Epithelial cell of prostate (primary cell): ENCODE measurements at regions not wholly inside any gene's neighbourhood (a gene's known extent, or its start where the extent isn't known, plus 50 kb on each side); places are given as distances from the start of the nearest gene placed in this dataset.

Experiments used
- DNase-seq: peaks from one replicate; pipeline ENCODE4 v3.0.0-alpha.2; 2011; ENCODE audit warnings: low read depth, low spot score
- H3K27ac ChIP-seq: fragments of 450-650 bp; 2 replicates; pipeline ENCODE4 v1.5.1; 2017; ENCODE audit warnings: mild to moderate bottlenecking

DNA sequence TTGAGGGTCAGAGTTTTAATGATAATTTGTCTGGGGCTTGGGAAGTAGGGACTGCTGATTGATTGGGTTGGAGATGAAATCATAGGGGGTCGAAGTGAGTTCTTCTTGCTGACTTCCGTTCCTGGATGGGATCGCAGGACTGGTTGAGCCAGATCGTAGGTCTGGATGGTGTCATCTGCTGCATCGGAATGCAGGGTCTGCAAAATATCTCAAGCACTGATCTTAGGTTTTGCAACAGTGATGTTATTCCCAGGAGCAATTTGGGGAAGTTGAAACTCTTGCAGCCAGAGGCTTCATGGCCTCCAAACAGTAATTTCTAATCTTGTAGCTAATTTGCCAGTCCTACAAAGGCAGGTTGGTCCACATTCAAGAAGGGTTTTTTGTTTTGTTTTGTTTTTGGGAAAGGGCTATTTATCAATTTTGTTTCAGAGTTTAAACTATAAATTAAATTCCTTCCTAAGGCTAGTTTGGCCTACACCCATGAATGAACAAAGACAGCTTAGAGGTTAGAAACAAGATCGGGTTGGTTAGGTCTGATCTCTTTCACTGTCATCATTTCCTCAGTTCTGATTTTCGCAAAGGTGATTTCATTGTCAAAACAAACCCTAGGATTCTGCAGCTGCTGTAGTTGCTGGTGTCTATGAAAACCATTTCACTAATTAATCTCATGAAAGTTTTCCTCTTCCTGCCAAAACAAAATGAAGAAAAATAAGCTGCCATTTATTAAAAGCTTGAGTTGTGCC, 388.0 kb downstream of the TMEM232 start:
- DNase-seq, result no peak
- H3K27ac ChIP-seq, result no peak overlapping the region

DNA sequence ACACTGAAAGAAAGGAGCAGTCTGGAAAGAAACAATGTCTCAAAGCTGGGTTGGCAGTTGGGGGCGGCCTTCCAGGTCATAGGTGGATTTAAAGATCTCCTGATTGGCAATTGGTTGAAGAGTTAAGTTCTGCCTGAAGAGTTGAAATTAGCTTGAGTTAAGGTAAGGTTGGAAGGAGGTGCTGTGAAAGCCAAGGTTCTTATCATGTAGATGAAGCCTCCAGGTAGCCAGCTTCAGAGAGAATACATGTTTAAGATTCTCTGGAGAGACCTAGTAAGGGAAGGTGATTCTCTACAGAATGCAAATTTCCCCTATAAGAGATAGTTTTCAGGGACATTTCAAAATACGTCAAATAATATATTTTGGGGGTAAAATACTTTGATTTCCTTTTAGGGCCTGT, 387.1 kb downstream of the TMEM232 start:
- DNase-seq, result no peak

DNA sequence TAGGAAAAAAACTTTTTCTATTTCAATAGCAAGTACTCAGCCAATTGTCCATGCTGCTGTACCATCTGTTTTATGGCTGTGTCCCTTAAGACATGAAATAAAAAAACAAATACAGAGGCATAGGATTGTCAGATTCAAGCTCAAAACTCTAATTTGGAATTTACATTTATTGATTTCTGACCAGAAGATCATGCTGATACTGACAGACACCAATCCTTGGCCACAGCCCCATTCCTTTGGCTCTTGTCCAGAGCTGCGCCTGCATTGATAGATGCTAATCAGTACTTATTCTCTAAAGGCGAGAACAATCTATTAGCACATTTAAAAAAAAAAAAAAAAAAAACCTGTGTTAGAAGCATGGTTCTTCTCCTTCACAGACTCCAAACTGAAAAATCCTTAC, 384.6 kb downstream of the TMEM232 start:
- no peak for DNase-seq
- no peak overlapping the region for H3K27ac ChIP-seq

More for the DNA sequence above, 387.1 kb downstream of the TMEM232 start:
- no peak overlapping the region for H3K27ac ChIP-seq

DNA sequence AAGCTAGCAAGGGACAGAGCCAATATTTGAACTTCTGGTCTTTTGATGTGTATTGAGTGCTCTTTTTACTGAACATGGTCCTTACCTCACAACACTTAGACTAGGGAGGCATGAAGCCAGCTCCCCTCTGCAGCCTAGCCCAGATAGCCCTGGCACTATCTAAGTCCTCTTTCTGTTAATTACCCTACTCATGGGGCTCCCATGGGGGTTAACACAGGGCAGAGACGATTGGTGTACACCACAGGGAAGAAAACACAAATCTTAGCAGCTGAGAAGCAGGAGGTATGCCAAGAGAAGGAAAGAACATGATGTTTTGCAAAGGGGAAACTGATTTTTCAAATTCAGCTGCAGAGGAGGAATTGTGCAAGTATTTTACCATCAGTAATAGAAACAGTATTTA, 383.8 kb downstream of the TMEM232 start:
- H3K27ac ChIP-seq, result no peak overlapping the region
- DNase-seq, result no peak

DNA sequence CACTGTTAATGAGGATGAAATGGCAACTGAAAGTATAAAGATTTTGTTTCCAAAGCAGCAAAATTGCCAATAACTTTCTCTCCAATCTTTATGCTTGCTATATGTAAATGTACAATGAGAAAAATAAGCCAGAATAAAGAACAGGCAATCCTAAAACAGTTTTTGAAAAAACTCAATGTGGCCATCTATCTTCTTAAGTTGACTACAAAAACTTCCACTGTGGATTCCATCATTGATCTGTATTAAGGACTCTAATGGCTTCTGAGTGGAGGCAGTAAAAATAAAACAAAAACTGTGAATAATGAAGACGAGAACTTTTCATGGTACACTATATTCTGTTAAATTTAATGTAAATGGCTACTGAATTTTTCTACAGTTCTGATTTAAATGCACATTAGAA, 382.9 kb downstream of the TMEM232 start:
- H3K27ac ChIP-seq, result no peak overlapping the region
- DNase-seq, result no peak

DNA sequence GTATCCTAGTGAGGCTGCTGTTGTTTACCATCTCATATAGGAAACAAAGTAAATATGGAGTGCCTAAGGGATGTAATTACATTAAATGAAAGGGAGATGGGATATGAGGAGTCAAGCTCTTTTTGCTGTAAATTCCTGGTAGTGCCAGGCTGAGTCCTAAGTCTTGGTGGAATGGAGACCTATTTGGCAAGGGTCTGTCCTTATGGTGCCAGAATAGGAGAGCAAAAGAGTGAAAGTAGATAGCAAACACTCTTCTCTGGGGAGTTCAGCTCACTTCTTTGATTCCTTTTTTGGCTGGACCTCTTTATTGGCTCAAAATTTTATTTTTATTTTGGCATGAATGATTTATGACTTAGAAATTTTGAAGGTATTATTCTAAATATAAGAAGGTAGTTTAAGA, 380.8 kb downstream of the TMEM232 start:
- no peak for DNase-seq

DNA sequence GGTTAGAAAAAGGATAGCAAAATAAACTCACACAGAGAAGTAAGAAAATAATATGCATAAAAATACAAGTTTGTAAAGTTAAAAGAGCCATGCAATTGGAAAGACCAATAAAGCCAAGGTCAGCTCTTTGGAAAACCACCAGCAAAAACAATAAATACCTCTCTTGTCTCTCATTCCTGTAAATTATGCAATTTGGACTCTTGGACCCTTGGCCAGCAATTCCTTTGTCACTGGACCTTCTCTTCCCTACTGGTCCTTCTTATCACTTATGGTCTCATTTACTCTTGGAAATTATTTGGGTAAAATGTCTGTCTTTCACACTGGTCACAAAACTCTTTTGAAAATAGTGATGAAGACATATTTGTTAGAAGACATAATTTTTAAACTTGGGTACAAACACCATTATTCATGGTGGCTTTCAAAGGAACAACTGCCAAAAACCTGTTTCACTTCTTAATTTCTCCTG, 379.5 kb downstream of the TMEM232 start:
- no peak overlapping the region for H3K27ac ChIP-seq
- no peak for DNase-seq

More for the DNA sequence above, 380.8 kb downstream of the TMEM232 start:
- H3K27ac ChIP-seq, result no peak overlapping the region

DNA sequence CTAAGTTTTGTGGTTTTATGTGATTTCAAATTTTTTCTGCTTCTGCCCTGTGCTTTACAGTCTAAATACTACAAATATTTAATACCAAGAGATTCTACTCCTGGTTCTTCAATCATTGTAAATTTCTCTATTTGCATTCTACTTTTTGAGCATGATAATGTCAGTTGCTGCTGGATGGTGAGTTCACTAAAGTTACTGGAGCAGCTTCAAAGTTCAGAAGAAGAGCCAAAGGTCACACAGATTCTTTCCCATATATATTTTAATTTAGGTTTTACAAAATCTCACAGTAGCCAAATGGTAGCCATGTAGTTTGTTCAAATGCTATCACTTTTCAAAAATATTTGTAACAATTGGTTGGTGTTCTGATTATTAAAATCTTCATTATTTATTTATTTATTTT, 378.7 kb downstream of the TMEM232 start:
- no peak overlapping the region for H3K27ac ChIP-seq
- no peak for DNase-seq

DNA sequence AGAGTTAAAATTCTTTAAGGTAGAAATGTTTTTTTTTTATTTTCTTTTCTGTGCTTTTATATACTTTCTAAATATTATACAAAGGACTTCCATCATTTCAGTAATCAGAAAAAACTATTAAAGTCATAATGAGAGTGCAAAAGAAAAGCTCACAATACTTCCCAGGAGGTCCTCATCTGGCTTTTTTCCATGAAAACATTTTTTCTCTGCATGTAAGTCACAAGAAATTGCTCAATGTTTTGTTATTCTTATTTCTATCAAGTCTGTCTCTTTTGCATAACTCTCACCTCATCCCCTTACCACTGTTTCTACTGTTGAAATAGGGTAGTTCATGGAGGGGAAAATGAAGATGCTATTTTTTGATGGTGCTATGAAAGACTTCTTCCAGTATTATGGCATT, 375.0 kb downstream of the TMEM232 start:
- DNase-seq, result no peak
- H3K27ac ChIP-seq, result no peak overlapping the region

DNA sequence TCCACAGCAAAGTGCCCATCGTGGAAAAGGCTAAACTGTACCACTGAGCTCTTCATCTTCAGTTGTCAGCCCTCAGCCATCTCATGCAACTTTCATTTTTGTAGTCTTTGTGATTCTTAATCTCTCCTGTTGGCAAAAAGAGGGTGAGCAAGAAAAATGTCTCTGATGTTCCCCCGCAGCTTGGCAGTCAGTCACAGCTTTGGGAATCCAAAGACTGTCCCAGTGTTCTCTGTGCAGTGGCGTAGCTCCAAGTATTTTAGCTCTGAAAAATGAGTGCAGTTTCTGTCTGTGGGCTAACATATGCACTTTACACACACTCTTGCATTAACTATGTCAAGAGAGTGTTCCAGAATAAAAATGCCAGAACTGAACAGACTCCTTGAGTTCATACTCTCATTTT, 372.2 kb downstream of the TMEM232 start:
- H3K27ac ChIP-seq, result no peak overlapping the region

DNA sequence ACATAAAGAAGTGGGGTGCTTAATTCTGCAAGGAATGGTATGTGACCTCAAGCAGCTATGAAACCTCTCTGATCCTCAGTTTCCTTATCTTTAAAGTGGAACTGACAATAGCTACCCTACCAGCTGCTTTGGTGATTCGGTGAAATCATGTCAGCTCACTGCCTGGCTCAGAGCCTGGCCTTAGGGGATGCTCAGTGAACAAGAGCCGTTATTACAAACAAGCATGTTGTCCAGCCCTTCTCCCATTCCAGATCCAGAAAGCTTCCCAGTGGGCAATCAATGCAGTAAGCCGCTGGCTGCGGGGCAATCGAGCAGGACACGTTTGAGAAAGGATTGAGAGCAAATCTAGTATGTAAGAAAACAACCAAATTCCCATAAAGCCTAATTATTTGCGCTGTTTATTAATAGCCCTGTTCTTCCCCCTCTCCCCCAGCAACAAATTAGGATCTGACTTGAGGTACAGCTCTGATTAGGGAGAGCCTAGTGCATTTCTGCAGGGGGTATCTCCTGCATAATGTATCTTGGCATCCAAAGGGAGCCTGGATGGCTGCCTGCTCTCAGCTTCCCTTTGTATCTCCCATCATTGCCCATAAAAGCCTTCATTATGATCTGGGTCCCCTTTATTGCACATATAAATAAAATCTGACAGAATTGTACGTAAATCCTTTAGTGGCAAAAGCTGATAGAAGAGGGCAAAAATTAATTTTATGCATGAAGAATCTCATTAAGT, 371.4 kb downstream of the TMEM232 start:
- no peak for DNase-seq
- H3K27ac ChIP-seq, result no peak overlapping the region

More for the DNA sequence above, 372.2 kb downstream of the TMEM232 start:
- no peak for DNase-seq

DNA sequence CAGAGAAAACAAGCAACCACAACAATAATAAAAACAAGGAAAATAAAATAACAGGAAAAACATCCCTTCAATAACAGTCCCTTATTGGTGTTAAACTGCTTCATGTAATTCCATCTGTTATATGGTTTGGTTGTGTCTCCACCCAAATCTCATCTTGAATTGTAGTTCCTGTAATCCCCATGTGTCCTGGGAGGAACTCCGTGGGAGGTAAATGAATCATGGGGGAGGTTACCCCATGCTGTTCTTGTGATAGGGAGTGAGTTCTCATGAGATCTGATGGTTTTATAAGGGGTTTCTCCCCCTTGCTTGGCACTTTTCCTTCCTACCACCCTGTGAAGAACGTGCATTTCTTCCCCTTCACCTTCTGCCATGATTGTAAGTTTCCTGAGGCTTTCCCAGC, 369.8 kb downstream of the TMEM232 start:
- DNase-seq, result no peak
- no peak overlapping the region for H3K27ac ChIP-seq

DNA sequence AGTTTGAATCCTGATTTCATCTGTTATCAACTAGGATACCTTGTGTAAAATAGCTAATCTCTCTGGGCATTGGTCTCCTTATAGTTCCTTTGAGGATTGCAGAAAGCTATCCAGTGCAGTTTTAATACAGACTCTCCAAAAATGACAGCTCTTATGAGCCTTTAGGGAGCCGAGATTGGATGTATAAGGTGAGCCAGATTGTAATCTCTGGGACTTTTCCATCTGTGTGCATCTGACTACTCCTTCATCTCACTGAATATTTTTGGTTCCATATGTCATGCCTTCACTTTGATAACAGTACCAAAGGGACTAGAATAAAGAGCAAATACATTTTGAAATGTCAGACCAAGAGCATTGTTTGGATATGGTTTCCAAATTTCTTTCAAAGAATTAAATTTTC, 367.2 kb downstream of the TMEM232 start:
- H3K27ac ChIP-seq, result no peak overlapping the region
- DNase-seq, result no peak

DNA sequence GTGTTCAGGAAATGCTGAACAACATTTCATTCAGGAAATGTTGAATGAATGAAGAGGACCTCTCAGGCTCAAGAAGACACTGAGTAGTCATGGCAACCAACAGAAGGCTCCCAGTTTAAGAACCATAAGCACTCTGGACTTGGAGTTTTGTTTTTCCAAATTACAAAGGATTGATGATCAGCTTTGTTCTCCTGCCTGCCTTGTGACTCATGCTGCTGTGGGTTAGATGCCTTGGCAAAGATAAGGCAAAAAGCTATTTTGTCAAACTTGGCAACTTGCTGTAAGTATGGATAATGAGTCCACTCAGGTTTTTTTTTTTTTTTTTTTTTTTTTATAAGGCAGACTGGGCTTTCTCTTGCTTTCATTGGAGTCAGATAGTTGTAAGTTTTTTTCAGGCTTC, 365.0 kb downstream of the TMEM232 start:
- no peak overlapping the region for H3K27ac ChIP-seq

DNA sequence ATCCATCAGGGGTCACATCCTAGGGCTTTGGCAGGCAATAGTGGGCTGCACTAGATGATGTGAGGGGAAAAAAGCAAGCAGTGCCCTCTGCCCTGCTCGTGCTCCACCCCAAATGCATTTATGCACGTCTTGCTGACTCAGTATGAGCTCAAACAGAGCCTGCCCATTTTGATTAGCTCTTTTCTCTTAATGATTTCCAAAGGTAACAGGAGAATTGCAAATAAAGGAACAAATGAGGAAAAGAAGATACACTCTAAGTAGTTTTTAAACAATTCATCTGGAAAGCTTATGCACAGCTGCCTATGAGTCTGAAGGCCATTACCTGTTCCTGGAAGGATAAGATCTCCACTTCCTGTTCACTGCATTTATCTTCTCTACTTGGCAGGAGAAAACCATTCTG, 364.2 kb downstream of the TMEM232 start:
- H3K27ac ChIP-seq, result no peak overlapping the region
- no peak for DNase-seq

More for the DNA sequence above, 365.0 kb downstream of the TMEM232 start:
- no peak for DNase-seq

DNA sequence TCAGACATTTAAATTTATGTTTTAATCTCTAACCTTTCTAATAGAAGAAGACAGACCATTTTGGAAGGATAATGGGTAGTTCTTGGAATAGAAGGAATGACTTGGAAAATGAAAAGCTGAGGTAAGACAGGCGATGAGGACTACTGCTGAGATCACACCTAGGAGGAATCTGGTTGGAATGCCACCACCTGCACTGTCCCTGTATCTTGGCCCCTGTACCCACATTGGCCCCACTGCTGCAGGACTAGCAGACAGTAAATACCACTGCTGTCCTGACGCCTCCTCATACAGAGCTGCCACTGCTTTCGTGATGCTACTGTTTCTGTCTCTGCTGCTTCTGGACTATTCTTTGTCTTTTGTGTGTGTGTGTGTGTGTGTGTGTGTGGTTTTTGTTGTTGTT, 359.8 kb downstream of the TMEM232 start:
- H3K27ac ChIP-seq, result no peak overlapping the region
- DNase-seq, result no peak
